NCI-H1417 (cell line): ENCODE measurements at regions not wholly inside any gene's neighbourhood (a gene's known extent, or its start where the extent isn't known, plus 50 kb on each side); places are given as distances from the start of the nearest gene placed in this dataset.
"Not testable (repeated sequence)": the region's sequence is repeated elsewhere in the genome, so short reads cannot be mapped to it uniquely, and the experiment has no call there.

ENCODE experiments used
- DNase-seq, 3 experiments: peaks; one replicate each; lab custom pipeline; 2025; lab: John Stamatoyannopoulos, UW

- no peak for DNase-seq
Observed at GRCh38 chr10:80946957-80947726, 409.4 kb downstream of the SH2D4B start.

GRCh38 chr10:80949785-80950184, 412.1 kb downstream of the SH2D4B start:
- no peak for DNase-seq

- DNase-seq, result no peak
Observed at GRCh38 chr10:80952436-80952835, 414.7 kb downstream of the SH2D4B start.

GRCh38 chr10:80957161-80957560, 419.5 kb downstream of the SH2D4B start:
- no peak for DNase-seq

GRCh38 chr10:80964179-80964578, 426.5 kb downstream of the SH2D4B start:
- DNase-seq, result no peak

- no peak for DNase-seq
Observed at GRCh38 chr10:80964955-80965614, 427.4 kb downstream of the SH2D4B start.

GRCh38 chr10:80966326-80966986, 428.8 kb downstream of the SH2D4B start:
- no peak for DNase-seq

GRCh38 chr10:80967357-80967756, 429.7 kb downstream of the SH2D4B start:
- not testable (repeated sequence) for DNase-seq

- no peak for DNase-seq
Observed at GRCh38 chr10:80968903-80969302, 431.2 kb downstream of the SH2D4B start.

GRCh38 chr10:80971461-80971860, 433.8 kb downstream of the SH2D4B start:
- DNase-seq, result no peak

- no peak for DNase-seq
Observed at GRCh38 chr10:80976658-80977057, 439.0 kb downstream of the SH2D4B start.

GRCh38 chr10:80985102-80985501, 447.4 kb downstream of the SH2D4B start:
- no peak for DNase-seq

GRCh38 chr10:80986596-80986995, 448.9 kb downstream of the SH2D4B start:
- no peak for DNase-seq

GRCh38 chr10:80988755-80989154, 451.1 kb downstream of the SH2D4B start:
- no peak for DNase-seq

GRCh38 chr10:80996615-80997193, 459.0 kb downstream of the SH2D4B start:
- no peak for DNase-seq

- DNase-seq, result no peak
Observed at GRCh38 chr10:81000781-81001180, 463.1 kb downstream of the SH2D4B start.

GRCh38 chr10:81002382-81002781, 464.7 kb downstream of the SH2D4B start:
- no peak for DNase-seq

- no peak for DNase-seq
Observed at GRCh38 chr10:81007872-81008271, 470.2 kb downstream of the SH2D4B start.

- no peak for DNase-seq
Observed at GRCh38 chr10:81008726-81009125, 471.0 kb downstream of the SH2D4B start.

GRCh38 chr10:81009296-81009695, 471.6 kb downstream of the SH2D4B start:
- DNase-seq, result no peak

GRCh38 chr10:81013771-81014170, 476.1 kb downstream of the SH2D4B start:
- no peak for DNase-seq

- DNase-seq, result peak; percentile 2 to 62 (median 29)
Observed at GRCh38 chr10:81019029-81019890, 481.6 kb downstream of the SH2D4B start.
